ENCODE measurements at regions not wholly inside any gene's neighbourhood (a gene's known extent, or its start where the extent isn't known, plus 50 kb on each side); places are given as distances from the start of the nearest gene placed in this dataset.
"Not testable (repeated sequence)": the region's sequence is repeated elsewhere in the genome, so short reads cannot be mapped to it uniquely, and the experiment has no call there.

DNA sequence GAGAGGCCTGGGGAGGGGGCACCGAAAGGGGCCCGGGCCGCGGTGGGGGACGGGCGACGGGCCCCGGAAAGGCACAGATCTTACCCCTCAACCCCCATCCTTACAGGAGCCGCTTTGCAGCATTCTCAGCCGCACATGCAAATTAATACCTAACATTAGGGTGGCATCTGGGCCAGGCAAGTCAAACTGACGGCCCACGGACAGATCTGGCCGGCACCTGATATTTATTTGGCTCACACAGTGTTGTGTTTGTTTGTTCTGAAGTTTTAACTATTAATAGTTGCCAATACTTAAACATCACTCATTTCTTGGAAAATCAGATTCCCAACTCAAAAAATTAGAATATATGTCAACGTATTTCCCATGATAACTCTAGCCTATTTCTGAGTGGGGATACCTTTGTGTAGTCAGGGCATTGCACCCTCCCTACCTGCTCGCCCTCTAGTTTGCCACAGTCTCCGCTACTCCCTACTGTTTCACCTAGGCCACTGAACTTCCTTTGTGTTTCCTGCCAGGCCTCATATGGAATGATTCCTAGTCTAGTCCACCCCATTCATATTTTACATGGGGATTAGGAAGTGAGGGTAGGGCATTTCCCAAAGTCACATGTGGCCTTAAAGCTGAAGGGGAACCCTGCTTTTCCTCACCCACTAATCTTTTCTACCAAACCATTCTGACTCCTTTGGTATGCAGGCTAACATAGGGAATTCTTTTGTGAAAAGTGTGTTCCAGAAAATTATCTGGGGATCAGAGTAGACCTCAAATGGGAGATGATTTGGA lies 71.9 kb upstream of the LARP1 start:
- H3K9me3 ChIP-seq, result peaks cover 4% of the 10 kb centered on the region; the same call in 1 of the 2 replicates
- peak overlapping the region; percentile 95 for H3K4me2 ChIP-seq
- no peaks in the 10 kb centered on the region for H4K20me1 ChIP-seq
- no peaks in the 10 kb centered on the region for H3K36me3 ChIP-seq
- H3K27ac ChIP-seq, result peak overlapping the region; percentile 68
- H3K9ac ChIP-seq, result peak overlapping the region; percentile 74
- no peak for TF ChIP-seq Cebpa-rat (IDR thresholded peaks at IDR 0.05)
- H3K4me3 ChIP-seq, result peak overlapping the region; percentile 65
- H3K27me3 ChIP-seq, result no peaks in the 10 kb centered on the region
- H3K4me1 ChIP-seq, result peaks cover 8% of the 10 kb centered on the region

DNA sequence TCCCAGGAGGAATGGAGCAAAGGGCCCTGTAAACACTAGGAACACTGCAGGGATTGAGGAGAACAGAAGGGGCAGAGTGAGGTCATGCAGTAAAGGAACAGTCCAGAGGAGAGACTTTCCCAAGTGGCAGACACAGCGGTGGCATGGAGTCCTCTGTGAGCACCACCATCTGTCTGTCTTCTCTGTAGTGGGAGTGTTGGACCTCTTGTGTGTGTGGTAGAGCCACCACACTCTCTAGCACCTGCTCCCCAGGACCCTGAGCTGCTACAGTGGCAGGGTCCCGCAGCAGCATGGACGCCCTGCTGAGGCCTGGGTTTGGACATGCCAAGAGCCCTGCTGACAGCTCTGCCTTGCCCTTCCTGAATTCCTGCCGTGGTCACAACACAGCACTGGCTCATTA lies 75.7 kb upstream of the LARP1 start:
- no peak overlapping the region for H3K4me3 ChIP-seq
- no peak overlapping the region for H3K9ac ChIP-seq
- no peaks in the 10 kb centered on the region for H3K36me3 ChIP-seq
- H3K4me1 ChIP-seq, result peaks cover 8% of the 10 kb centered on the region
- no peak for TF ChIP-seq Cebpa-rat (IDR thresholded peaks at IDR 0.05)
- no peaks in the 10 kb centered on the region for H3K27me3 ChIP-seq
- no peaks in the 10 kb centered on the region for H3K9me3 ChIP-seq
- H3K27ac ChIP-seq, result no peak overlapping the region
- no peaks in the 10 kb centered on the region for H4K20me1 ChIP-seq
- H3K4me2 ChIP-seq, result no peak overlapping the region

DNA sequence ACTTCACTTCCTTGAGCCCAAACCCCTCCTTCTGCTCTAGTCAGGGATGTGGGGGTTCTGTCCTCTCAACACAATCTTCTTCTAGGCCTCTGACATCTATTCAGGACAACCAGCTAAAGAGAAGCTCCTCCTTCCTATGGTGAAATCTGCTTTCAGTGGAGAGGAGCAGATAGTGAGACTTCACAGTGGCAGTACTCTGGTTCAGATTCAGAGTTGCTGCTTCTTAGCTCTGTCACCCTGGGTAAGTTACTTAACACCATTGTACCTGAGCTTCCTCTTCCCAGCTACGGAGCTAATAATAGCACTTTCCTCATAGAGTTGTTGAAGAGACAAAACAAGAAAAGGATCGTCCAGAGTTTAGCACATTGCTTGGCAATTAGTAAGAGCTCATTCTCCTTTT lies 77.3 kb upstream of the LARP1 start:
- Histone ChIP-seq H4K20me1 (no peaks in the 10 kb centered on the region), H3K4me1 (peaks cover 1% of the 10 kb centered on the region), H3K27me3 (no peaks in the 10 kb centered on the region), H3K9ac (no peak overlapping the region), H3K27ac (no peak overlapping the region), H3K4me2 (no peak overlapping the region), H3K36me3 (no peaks in the 10 kb centered on the region), H3K4me3 (no peak overlapping the region), H3K9me3 (no peaks in the 10 kb centered on the region)
- no peak for TF ChIP-seq Cebpa-rat (IDR thresholded peaks at IDR 0.05)

DNA sequence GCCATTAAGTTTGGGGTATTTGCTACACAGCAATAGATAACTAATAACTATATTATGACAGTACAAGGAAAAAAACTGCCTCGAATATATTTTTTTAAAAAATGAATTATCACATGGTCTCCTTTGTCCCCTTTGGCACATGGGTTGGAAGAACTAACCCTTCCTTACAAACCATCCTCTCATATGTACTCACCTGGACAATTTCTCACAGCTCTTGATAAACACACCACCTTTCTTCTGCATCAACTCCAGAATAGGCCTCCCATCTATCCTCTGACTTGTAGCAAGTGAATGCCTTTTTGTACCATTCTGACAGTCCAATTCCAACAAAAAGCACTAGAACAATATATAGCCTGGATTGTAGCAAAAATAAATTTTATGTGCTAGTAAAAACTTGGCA lies 78.7 kb upstream of the LARP1 start:
- TF ChIP-seq Cebpa-rat (IDR thresholded peaks at IDR 0.05), result no peak
- H3K27me3 ChIP-seq, result no peaks in the 10 kb centered on the region
- H3K9ac ChIP-seq, result no peak overlapping the region
- no peaks in the 10 kb centered on the region for H4K20me1 ChIP-seq
- no peak overlapping the region for H3K4me2 ChIP-seq
- no peak overlapping the region for H3K27ac ChIP-seq
- no peaks in the 10 kb centered on the region for H3K36me3 ChIP-seq
- no peaks in the 10 kb centered on the region for H3K4me1 ChIP-seq
- no peaks in the 10 kb centered on the region for H3K9me3 ChIP-seq
- H3K4me3 ChIP-seq, result no peak overlapping the region

DNA sequence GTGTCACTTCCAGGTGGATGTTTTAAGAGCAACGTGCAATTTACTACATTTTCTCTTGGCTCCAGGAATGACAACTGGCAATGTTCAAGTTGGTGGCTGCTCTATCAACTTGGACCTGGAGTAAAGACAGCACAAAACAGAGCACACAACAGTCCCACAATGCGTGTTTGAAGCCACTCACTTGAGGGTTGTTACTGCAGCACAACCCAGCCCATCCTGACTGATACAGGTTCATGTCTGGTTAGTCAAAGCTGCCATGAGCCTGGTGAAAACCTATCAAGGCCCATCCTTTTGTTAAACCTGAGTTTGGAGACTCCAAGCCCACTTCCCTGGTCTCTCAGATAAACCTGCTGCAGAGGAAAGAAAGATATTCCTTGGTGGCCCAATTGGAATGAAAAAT lies 81.1 kb upstream of the LARP1 start:
- H3K4me1 ChIP-seq, result no peaks in the 10 kb centered on the region
- no peak overlapping the region for H3K4me2 ChIP-seq

DNA sequence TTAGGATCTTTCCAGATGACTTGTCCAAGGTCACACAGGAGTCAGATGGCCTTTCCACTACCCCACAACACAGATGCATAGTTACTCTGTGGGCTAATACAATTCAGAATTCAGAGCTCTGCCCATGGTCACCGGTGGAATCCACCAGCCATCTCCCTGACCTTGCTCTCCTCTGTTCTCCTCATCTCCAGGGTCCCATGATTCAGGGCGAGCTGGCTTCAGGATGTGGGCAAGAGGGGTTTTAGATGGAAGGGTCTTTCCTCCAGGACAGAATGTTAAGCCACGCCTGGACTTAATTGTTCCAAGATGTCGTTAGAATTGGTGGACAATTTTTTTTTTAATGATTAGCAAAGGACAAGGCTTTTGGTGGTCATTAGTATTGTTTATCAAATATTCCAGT lies 81.7 kb upstream of the LARP1 start:
- Histone ChIP-seq H3K36me3 (no peaks in the 10 kb centered on the region), H3K4me1 (no peaks in the 10 kb centered on the region), H3K27me3 (no peaks in the 10 kb centered on the region), H3K4me2 (no peak overlapping the region), H3K9me3 (peaks cover 6% of the 10 kb centered on the region), H3K27ac (no peak overlapping the region), H3K9ac (no peak overlapping the region), H4K20me1 (no peaks in the 10 kb centered on the region), H3K4me3 (no peak overlapping the region)
- no peak for TF ChIP-seq Cebpa-rat (IDR thresholded peaks at IDR 0.05)

More for the DNA sequence above, 81.1 kb upstream of the LARP1 start:
- Histone ChIP-seq H3K9me3 (0 out of 2 replicates have a peak, but pooled peaks cover under 1% of the 10 kb centered on the region), H3K9ac (no peak overlapping the region), H3K27ac (no peak overlapping the region), H4K20me1 (no peaks in the 10 kb centered on the region), H3K27me3 (no peaks in the 10 kb centered on the region), H3K36me3 (no peaks in the 10 kb centered on the region), H3K4me3 (no peak overlapping the region)
- no peak for TF ChIP-seq Cebpa-rat (IDR thresholded peaks at IDR 0.05)

DNA sequence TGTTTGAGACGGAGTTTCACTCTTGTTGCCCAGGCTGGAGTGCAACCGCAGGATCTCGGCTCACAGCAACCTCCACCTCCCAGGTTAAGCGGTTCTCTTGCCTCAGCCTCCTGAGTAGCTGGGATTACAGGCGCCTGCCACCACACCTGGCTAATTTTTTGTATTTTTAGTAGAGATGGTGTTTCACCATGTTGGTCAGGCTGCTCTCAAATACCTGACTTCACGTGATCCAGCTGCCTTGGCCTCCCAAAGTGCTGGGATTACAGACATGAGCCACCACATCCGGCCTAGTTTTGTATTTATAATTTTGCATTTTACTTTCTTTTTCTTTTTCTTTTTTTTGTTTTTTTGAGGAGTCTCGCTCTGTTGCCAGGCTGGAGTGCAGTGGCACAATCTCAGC lies 85.3 kb upstream of the LARP1 start:
- peaks cover 24% of the 10 kb centered on the region for H3K9me3 ChIP-seq
- H3K4me2 ChIP-seq, H3K4me1 ChIP-seq, H3K4me3 ChIP-seq, H3K9ac ChIP-seq, H3K36me3 ChIP-seq, H4K20me1 ChIP-seq, H3K27me3 ChIP-seq, H3K27ac ChIP-seq: not testable (repeated sequence)

DNA sequence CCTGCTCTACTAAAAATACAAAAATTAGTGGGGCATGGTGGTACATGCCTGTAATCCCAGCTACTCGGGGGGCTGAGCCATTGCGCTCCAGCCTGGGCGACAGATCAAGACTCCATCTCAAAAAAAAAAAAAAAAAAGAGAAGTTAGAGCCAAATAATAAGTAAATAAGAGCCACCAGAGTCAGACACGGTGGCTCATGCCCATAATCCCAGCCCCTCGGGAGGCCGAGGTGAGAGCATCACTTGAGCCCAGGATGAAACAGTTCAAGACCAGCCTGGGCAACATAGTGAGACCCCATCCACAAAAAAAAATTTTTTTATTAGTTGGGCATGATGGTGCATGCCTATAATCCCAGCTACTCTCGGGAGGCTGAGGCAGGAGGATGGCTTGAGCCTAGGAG lies 85.8 kb upstream of the LARP1 start:
- Histone ChIP-seq H3K9ac (no peak overlapping the region), H3K27me3 (no peaks in the 10 kb centered on the region), H3K9me3 (peaks cover 29% of the 10 kb centered on the region), H3K4me3 (no peak overlapping the region), H3K4me1 (no peaks in the 10 kb centered on the region), H3K27ac (no peak overlapping the region), H3K36me3 (no peaks in the 10 kb centered on the region), H3K4me2 (no peak overlapping the region), H4K20me1 (no peaks in the 10 kb centered on the region)
- TF ChIP-seq Cebpa-rat (IDR thresholded peaks at IDR 0.05), result no peak

DNA sequence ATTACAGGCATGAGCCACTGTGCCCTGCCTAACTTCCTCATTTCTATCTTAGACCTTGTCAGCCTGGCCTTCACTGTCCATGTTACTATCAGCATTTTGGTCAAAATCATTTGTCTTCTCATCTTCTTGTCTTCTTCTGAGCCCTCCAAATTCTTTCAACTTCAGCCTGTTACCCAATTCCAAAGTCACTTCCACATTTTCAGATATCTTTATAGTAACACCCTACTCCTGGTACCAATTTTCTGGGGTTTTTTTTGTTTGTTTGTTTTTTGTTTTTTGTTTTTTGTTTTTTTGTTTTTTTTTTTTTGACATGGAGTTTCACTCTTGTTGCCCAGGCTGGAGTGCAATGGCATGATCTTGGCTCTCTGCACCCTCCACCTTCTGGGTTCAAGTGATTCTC lies 90.3 kb upstream of the LARP1 start:
- Histone ChIP-seq H4K20me1 (no peaks in the 10 kb centered on the region), H3K9ac (no peak overlapping the region), H3K27me3 (no peaks in the 10 kb centered on the region), H3K9me3 (peaks cover 49% of the 10 kb centered on the region), H3K4me2 (no peak overlapping the region), H3K4me1 (no peaks in the 10 kb centered on the region), H3K4me3 (no peak overlapping the region), H3K27ac (no peak overlapping the region), H3K36me3 (no peaks in the 10 kb centered on the region)
- no peak for TF ChIP-seq Cebpa-rat (IDR thresholded peaks at IDR 0.05)

DNA sequence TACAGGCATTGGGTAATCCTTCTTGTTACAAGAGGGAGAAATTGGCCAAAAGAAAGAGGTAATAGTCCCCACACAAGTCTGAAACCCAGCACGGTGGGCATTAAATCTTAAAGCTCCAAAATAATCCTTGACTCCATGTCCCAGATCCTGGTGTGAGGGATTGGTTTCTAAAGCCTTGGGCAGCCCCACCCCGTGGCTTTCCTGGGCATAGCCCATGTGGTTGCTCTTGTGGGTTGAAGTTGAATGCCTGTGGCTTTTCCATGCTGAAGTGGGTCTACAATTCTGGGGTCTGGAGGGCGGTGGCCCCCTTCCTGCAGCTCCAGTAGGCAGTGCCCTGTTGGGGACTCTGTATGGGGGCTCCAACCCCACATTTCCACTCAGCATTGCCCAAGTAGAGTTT lies 91.8 kb upstream of the LARP1 start:
- no peaks in the 10 kb centered on the region for H3K27me3 ChIP-seq
- no peak for TF ChIP-seq Cebpa-rat (IDR thresholded peaks at IDR 0.05)
- no peaks in the 10 kb centered on the region for H3K36me3 ChIP-seq
- no peak overlapping the region for H3K9ac ChIP-seq
- no peak overlapping the region for H3K4me3 ChIP-seq
- H3K4me1 ChIP-seq, result no peaks in the 10 kb centered on the region
- no peak overlapping the region for H3K4me2 ChIP-seq
- H3K9me3 ChIP-seq, result peaks cover 42% of the 10 kb centered on the region
- no peaks in the 10 kb centered on the region for H4K20me1 ChIP-seq
- no peak overlapping the region for H3K27ac ChIP-seq
